Keratinocyte (primary cell): ENCODE measurements at regions not wholly inside any gene's neighbourhood (a gene's known extent, or its start where the extent isn't known, plus 50 kb on each side); places are given as distances from the start of the nearest gene placed in this dataset.

ENCODE experiments used
- DNase-seq: peaks from one replicate; pipeline ENCODE4 v3.0.0-alpha.2; 2011; ENCODE audit warnings: low read depth, missing footprints, low spot score
- FAIRE-seq: peaks from 2 replicates; lab custom pipeline; 2011; peaks lifted over from hg19 to GRCh38; lab: Jason Lieb, UNC
- H2AFZ ChIP-seq: 2 replicates; pipeline ENCODE4 v1.6.0; 2012; ENCODE audit warnings: low read length, control low read depth, inconsistent platforms; ENCODE audit not compliant: control insufficient read depth
- H3K27ac ChIP-seq: 2 replicates; pipeline ENCODE4 v1.5.1; 2011; ENCODE audit warnings: low read length; ENCODE audit not compliant: control insufficient read depth, insufficient read depth
- H3K27me3 ChIP-seq: 3 replicates; pipeline ENCODE4 v1.6.0; 2011; ENCODE audit warnings: low read length; ENCODE audit not compliant: control insufficient read depth, insufficient read depth; ENCODE audit errors: extremely low read depth
- H3K36me3 ChIP-seq, 2 experiments: 2 replicates in 1 of 2; 3 replicates in 1 of 2; pipeline ENCODE4 v1.5.1; 2011; ENCODE audit warnings: low read length in 2 of 2, mild to moderate bottlenecking in 1 of 2; ENCODE audit not compliant: control insufficient read depth in 2 of 2, insufficient read depth in 2 of 2; ENCODE audit errors: extremely low read depth in 1 of 2
- H3K4me1 ChIP-seq: 3 replicates; pipeline ENCODE4 v1.5.1; 2011; ENCODE audit warnings: low read length; ENCODE audit not compliant: control insufficient read depth, insufficient read depth; ENCODE audit errors: extremely low read depth
- H3K4me2 ChIP-seq: 3 replicates; pipeline ENCODE4 v1.6.0; 2011; ENCODE audit warnings: low read depth, low read length; ENCODE audit not compliant: control insufficient read depth, insufficient read depth; ENCODE audit errors: extremely low read depth
- H3K4me3 ChIP-seq, 3 experiments: fragments of 200-600 bp in 1 of 3; sonication (generic) in 1 of 3; 2 replicates in 2 of 3; 3 replicates in 1 of 3; pipeline ENCODE4 v1.5.1; 2011 to 2016; ENCODE audit warnings: low read length in 3 of 3, mild to moderate bottlenecking in 3 of 3, control low read depth in 2 of 3, inconsistent platforms in 1 of 3, low read depth in 1 of 3, mixed read lengths in 1 of 3, mixed run types in 1 of 3, moderate library complexity in 1 of 3; ENCODE audit not compliant: control insufficient read depth in 2 of 3, insufficient read depth in 2 of 3; ENCODE audit errors: extremely low read depth in 1 of 3
- H3K79me2 ChIP-seq: 2 replicates; pipeline ENCODE4 v1.6.0; 2012; ENCODE audit warnings: low read length; ENCODE audit not compliant: control insufficient read depth, insufficient read depth
- H3K9ac ChIP-seq: 3 replicates; pipeline ENCODE4 v1.6.0; 2011; ENCODE audit warnings: low read length; ENCODE audit not compliant: control insufficient read depth, insufficient read depth; ENCODE audit errors: extremely low read depth
- H3K9me1 ChIP-seq: 3 replicates; pipeline ENCODE4 v1.6.0; 2011; ENCODE audit warnings: low read length; ENCODE audit not compliant: control insufficient read depth, insufficient read depth; ENCODE audit errors: extremely low read depth
- H3K9me3 ChIP-seq: 2 replicates; pipeline ENCODE4 v1.5.1; 2012; ENCODE audit warnings: low read depth, low read length; ENCODE audit not compliant: control insufficient read depth
- H4K20me1 ChIP-seq: 3 replicates; pipeline ENCODE4 v1.6.0; 2011; ENCODE audit warnings: low read length; ENCODE audit not compliant: control insufficient read depth, insufficient read depth; ENCODE audit errors: extremely low read depth
- CTCF ChIP-seq, 3 experiments: IDR thresholded peaks in 1 of 3; conservative IDR thresholded peaks in 1 of 3; optimal IDR thresholded peaks in 1 of 3; 2 replicates in 2 of 3; 3 replicates in 1 of 3; pipeline versions ENCODE3 to v1.5.1; 2011; ENCODE audit warnings: low read length in 3 of 3, mild to moderate bottlenecking in 3 of 3, moderate library complexity in 2 of 3, control low read depth in 1 of 3, inconsistent platforms in 1 of 3; ENCODE audit not compliant: insufficient read depth in 2 of 3; ENCODE audit errors: extremely low read depth in 1 of 3
- EZH2 ChIP-seq: IDR thresholded peaks from one replicate; pipeline ENCODE4 v1.6.1; 2012; ENCODE audit warnings: inconsistent platforms, mild to moderate bottlenecking, low read length, moderate library complexity
- dilution Hi-C: fragments of 300-500 bp; cut with MboI; formaldehyde crosslinking; loops from one replicate; pipeline ENCODE4 v1.7.0; 2020; ENCODE audit warnings: low sequenced_read_pairs; ENCODE audit not compliant: extremely low pct_ligation_motif_present

DNA sequence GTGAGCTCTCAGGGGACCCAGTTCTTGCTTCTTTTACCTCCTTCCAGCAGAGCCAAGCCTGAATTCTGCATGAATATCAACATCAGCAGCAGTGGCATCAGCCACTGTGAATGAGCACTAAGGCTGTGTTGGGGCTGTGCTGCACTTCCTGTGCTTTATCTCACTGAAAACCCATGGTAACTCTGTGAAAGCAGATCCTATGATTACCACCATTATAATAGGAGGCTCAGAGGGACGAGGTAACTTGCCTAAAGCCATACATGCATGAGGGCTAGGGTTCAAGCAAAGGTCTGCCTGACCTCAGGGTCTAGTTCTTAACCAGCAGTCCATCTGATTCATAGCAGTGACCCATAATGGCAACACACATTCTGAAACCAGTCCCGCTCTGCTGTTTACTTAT lies 60.5 kb upstream of the RAPGEF1 start:
- H3K9me1 ChIP-seq = no peaks in the 10 kb centered on the region
- no peak overlapping the region for H3K4me3 ChIP-seq
- H3K4me1 ChIP-seq = no peaks in the 10 kb centered on the region
- no peak overlapping the region for H3K4me2 ChIP-seq
- H3K79me2 ChIP-seq = no peaks in the 10 kb centered on the region
- dilution Hi-C loops = loop anchor here (25.0 kb wide), 1 partner anchor 362 kb away; the partner anchor contains the start of gene NTNG2
- H3K9me3 ChIP-seq = no peaks in the 10 kb centered on the region
- H3K27ac ChIP-seq = no peak overlapping the region
- H3K9ac ChIP-seq = no peak overlapping the region
- no peak overlapping the region for H2AFZ ChIP-seq
- DNase-seq (no peak), FAIRE-seq (no peak)
- no peaks in the 10 kb centered on the region for H3K27me3 ChIP-seq
- H4K20me1 ChIP-seq = no peaks in the 10 kb centered on the region
- no peak for TF ChIP-seq CTCF (optimal IDR thresholded peaks at IDR 0.05 in 1 of 3, IDR thresholded peaks at IDR 0.05 in 1 of 3, conservative IDR thresholded peaks at IDR 0.05 in 1 of 3; ENCODE audit: extremely low read depth in 1 of 3, insufficient read depth in 2 of 3, low read length in 3 of 3)
- no peak for TF ChIP-seq EZH2
- H3K36me3 ChIP-seq = no peaks in the 10 kb centered on the region

DNA sequence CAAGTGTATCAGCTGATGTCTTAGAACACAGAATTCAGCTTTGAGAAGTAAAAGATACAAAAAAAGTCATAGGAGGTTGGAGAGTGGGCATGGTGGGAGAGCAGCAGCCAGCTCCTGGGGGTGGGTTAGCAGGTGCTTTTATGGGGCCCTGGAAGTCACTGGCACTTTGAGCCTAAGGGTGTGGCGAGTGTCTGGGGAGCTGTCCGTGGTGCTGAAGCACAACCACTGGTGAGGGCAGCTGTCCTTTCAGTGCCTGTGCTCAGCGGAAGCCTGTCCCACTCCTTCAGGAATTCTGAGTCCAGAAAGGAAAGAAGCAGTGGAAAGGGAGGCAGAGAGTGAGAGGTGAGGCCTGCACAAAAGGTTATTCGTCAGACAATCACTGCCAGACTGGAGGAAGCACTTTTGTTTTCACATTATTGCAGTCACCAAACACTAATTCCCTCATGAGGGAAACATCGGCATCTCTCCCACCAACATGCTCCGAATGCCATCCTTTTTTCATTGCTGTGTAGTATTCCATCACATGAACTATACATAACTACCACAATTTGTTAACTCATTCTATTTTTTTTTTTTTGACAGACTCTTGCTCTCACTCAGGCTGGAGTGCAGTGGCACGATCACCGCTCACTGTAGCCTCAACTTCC lies 59.4 kb upstream of the RAPGEF1 start:
- Histone ChIP-seq H3K79me2 (no peaks in the 10 kb centered on the region), H2AFZ (no peak overlapping the region), H4K20me1 (no peaks in the 10 kb centered on the region), H3K9me3 (no peaks in the 10 kb centered on the region), H3K36me3 (no peaks in the 10 kb centered on the region), H3K4me1 (no peaks in the 10 kb centered on the region), H3K4me3 (no peak overlapping the region), H3K9me1 (no peaks in the 10 kb centered on the region), H3K27me3 (no peaks in the 10 kb centered on the region), H3K27ac (no peak overlapping the region), H3K4me2 (no peak overlapping the region), H3K9ac (no peak overlapping the region)
- DNase-seq (no peak), FAIRE-seq (no peak)
- dilution Hi-C loops = no loop called here
- no peak for TF ChIP-seq EZH2
- no peak for TF ChIP-seq CTCF (optimal IDR thresholded peaks at IDR 0.05 in 1 of 3, IDR thresholded peaks at IDR 0.05 in 1 of 3, conservative IDR thresholded peaks at IDR 0.05 in 1 of 3; ENCODE audit: extremely low read depth in 1 of 3, insufficient read depth in 2 of 3, low read length in 3 of 3)
